Breast epithelium (tissue), 4 donors: ENCODE measurements at regions not wholly inside any gene's neighbourhood (a gene's known extent, or its start where the extent isn't known, plus 50 kb on each side); places are given as distances from the start of the nearest gene placed in this dataset.

Source experiments
- DNase-seq, 2 donors: peaks; one replicate each; pipeline ENCODE4 v3.0.0-alpha.2; 2019; ENCODE audit warnings: low spot score in 2 of 2
- H3K27ac ChIP-seq, 2 donors: fragments of 200-600 bp; sonication (generic) in 1 of 2; one replicate each; pipeline ENCODE4 v1.5.1; 2016 to 2019; ENCODE audit warnings: mild to moderate bottlenecking in 1 of 2
- H3K27me3 ChIP-seq, 2 donors: fragments of 200-600 bp; sonication (generic) in 1 of 2; one replicate each; pipeline versions ENCODE4 v1.5.1 to v1.6.0; 2017 to 2019; ENCODE audit warnings: control low read depth in 1 of 2, mild to moderate bottlenecking in 1 of 2
- H3K36me3 ChIP-seq: fragments of 200-600 bp; one replicate; pipeline ENCODE4 v1.5.1; 2019
- H3K4me1 ChIP-seq, 2 donors: fragments of 200-600 bp; sonication (generic); one replicate each; pipeline ENCODE4 v1.5.1; 2016 to 2019; ENCODE audit warnings: control low read depth in 1 of 2
- H3K4me3 ChIP-seq, 3 donors: fragments of 200-600 bp; sonication (generic); 1 replicate in 2 of 3; 2 replicates in 1 of 3; pipeline ENCODE4 v1.5.1; 2016 to 2019; ENCODE audit warnings: mild to moderate bottlenecking in 3 of 3, moderate library complexity in 2 of 3
- H3K9me3 ChIP-seq, 2 donors: fragments of 200-600 bp; sonication (generic) in 1 of 2; one replicate each; pipeline ENCODE4 v1.5.1; 2016 to 2019; ENCODE audit warnings: control low read depth in 1 of 2
- CTCF ChIP-seq, 3 donors: fragments of 450-650 bp; IDR thresholded peaks; one replicate each; pipeline ENCODE4 v1.5.1; 2016 to 2017; ENCODE audit warnings: antibody characterized with exemption in 3 of 3, mild to moderate bottlenecking in 3 of 3, moderate library complexity in 3 of 3
- POLR2A ChIP-seq: fragments of 450-650 bp; IDR thresholded peaks from one replicate; pipeline ENCODE4 v1.6.1; 2016; ENCODE audit warnings: antibody characterized with exemption, mild to moderate bottlenecking, moderate library complexity
- POLR2AphosphoS5 ChIP-seq, 3 donors: sonication (generic); formaldehyde crosslinking; IDR thresholded peaks; one replicate each; pipeline ENCODE4 v1.6.1; 2017; ENCODE audit warnings: antibody characterized with exemption in 3 of 3
- intact Hi-C: fragments of 100-400 bp; cut with DNase I; formaldehyde crosslinking; loops from one replicate; pipeline ENCODE4 v1.15.1; 2023; ENCODE audit warnings: low total_unique reads

- no peaks in the 10 kb centered on the region for H3K4me1 ChIP-seq
Measured at GRCh38 chr2:41926614-41927580, 120.9 kb upstream of the PKDCC start.

GRCh38 chr2:41927581-41928264, 120.1 kb upstream of the PKDCC start:
- no peak overlapping the region for H3K4me3 ChIP-seq
- H3K36me3 ChIP-seq = no peaks in the 10 kb centered on the region
- DNase-seq = no peak
- no peaks in the 10 kb centered on the region for H3K27me3 ChIP-seq
- H3K27ac ChIP-seq = peak overlapping the region; percentile 45 to 49
- H3K4me1 ChIP-seq = no peaks in the 10 kb centered on the region
- TF ChIP-seq CTCF (IDR thresholded peaks at IDR 0.05) (no peak), POLR2AphosphoS5 (IDR thresholded peaks at IDR 0.05) (no peak), POLR2A (no peak)
- H3K9me3 ChIP-seq = no peaks in the 10 kb centered on the region
- intact Hi-C loops = loop anchor here (5.0 kb wide), 1 partner anchor 695 kb away; no protein-coding TSS in a partner anchor

More at GRCh38 chr2:41926614-41927580, 120.9 kb upstream of the PKDCC start:
- peak; percentile 54 for DNase-seq
- H3K36me3 ChIP-seq = no peaks in the 10 kb centered on the region
- intact Hi-C loops = loop anchor here (5.0 kb wide), 1 partner anchor 695 kb away; no protein-coding TSS in a partner anchor
- TF ChIP-seq POLR2A = no peak
- no peak for TF ChIP-seq POLR2AphosphoS5 (IDR thresholded peaks at IDR 0.05)
- TF ChIP-seq CTCF (IDR thresholded peaks at IDR 0.05) = no peak
- no peaks in the 10 kb centered on the region for H3K27me3 ChIP-seq
- H3K9me3 ChIP-seq = no peaks in the 10 kb centered on the region
- H3K4me3 ChIP-seq = no peak overlapping the region
- peak overlapping the region; percentile 45 to 49 for H3K27ac ChIP-seq

- H3K4me3 ChIP-seq = no peak overlapping the region
- no peaks in the 10 kb centered on the region for H3K9me3 ChIP-seq
- TF ChIP-seq POLR2AphosphoS5 (IDR thresholded peaks at IDR 0.05) (no peak), POLR2A (no peak), CTCF (IDR thresholded peaks at IDR 0.05) (no peak)
- no peaks in the 10 kb centered on the region for H3K4me1 ChIP-seq
- no peak for DNase-seq
- intact Hi-C loops = loop anchor here (5.0 kb wide), 1 partner anchor 694 kb away; no protein-coding TSS in a partner anchor
- H3K36me3 ChIP-seq = no peaks in the 10 kb centered on the region
- no peak overlapping the region for H3K27ac ChIP-seq
- H3K27me3 ChIP-seq = no peaks in the 10 kb centered on the region
Measured at GRCh38 chr2:41928526-41928925, 119.3 kb upstream of the PKDCC start.

- H3K9me3 ChIP-seq = no peaks in the 10 kb centered on the region
- no peaks in the 10 kb centered on the region for H3K36me3 ChIP-seq
- H3K4me1 ChIP-seq = no peaks in the 10 kb centered on the region
- DNase-seq = no peak
- intact Hi-C loops = no loop called here
- TF ChIP-seq POLR2A (no peak), CTCF (IDR thresholded peaks at IDR 0.05) (no peak), POLR2AphosphoS5 (IDR thresholded peaks at IDR 0.05) (no peak)
- H3K4me3 ChIP-seq = no peak overlapping the region
- no peaks in the 10 kb centered on the region for H3K27me3 ChIP-seq
- peak overlapping the region in 1 of 2 donors; percentile 5 for H3K27ac ChIP-seq
Measured at GRCh38 chr2:41930807-41931566, 116.8 kb upstream of the PKDCC start.
